ENCODE measurements at regions not wholly inside any gene's neighbourhood (a gene's known extent, or its start where the extent isn't known, plus 50 kb on each side); places are given as distances from the start of the nearest gene placed in this dataset.

DNA sequence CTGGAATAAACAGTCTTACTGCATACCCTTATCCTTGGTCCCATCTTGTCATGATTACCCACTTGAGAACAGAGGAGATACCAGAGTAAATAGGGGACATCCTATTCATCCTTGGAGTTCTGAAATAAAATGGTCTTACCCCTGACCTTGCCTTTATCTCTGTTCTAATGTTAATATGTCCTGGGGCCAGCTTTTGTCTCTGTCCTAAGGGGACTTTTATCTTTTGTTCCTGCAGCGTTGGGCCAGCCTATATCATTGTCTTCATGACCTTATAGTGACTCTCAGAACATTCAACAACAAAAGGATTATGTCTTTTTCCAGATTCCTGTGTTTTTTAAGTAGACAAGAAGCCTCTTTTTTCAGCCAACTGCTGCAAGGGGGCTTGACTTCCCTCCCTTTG lies 1057.5 kb downstream of the LRFN5 start:
- peak; percentile 44 for DNase-seq

DNA sequence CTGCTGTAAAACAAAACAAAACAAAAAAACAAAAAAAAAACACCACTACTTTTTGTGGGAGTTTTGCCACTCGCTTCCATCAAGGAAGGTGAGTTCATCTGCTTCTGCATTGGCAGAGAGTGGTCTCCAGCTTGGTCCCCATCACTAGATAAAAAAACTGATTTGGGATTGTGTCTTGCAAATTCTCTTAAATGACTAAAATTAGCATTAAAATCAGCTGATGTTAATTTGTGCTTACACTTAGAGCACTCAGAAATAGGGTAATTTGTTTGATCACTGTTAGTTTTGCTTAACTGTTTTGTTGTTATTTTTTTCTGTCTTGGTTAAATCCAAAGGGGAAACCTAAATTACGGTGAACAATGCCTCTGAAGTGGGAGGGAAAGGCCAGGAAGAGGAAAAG lies 1048.0 kb downstream of the LRFN5 start:
- no peak for DNase-seq

DNA sequence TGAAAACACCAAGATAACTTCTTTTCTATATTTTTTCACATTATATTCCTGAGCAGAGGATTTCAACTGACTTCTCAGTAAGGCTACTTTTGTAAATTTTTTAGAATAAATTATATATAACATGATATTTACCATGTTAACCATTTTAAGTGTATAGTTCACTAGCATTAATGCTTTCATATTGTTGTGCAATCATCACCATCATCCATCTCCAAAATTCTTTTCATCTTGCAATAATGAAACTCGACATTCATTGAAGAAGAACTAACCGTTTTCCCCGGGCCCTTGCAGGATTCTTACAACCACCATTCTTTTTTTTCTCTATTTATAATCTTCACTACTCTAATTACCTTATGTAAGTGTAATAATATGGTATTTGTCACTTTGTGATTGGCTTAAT lies 1036.1 kb downstream of the LRFN5 start:
- DNase-seq = no peak

DNA sequence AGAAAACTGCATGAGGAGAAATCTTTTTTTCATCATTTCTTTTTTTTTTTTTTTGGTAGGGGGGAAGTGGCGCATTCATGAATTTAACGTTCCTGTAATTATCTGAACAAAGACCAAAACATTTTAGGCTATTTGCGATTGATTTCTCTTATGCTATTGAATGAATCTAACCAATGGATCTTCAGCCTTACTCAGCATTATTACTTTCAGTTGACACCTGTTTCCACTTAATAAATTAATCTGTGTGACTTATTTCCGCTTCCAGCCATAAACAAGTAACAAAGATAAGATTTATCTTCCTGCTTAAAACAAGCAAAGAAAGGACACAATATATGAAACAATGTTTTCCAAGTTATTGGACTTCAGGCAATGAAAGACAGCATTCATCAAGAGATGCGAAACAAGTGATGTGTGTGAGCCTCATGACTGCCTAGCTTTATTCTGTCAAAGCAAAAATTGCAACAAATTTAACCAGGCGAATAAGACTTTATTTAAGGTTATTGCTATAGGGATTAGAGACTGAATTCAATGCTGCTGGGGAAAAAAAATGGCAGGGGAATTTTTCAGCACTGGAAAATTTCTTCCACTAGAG lies 1026.9 kb downstream of the LRFN5 start:
- DNase-seq = no peak

DNA sequence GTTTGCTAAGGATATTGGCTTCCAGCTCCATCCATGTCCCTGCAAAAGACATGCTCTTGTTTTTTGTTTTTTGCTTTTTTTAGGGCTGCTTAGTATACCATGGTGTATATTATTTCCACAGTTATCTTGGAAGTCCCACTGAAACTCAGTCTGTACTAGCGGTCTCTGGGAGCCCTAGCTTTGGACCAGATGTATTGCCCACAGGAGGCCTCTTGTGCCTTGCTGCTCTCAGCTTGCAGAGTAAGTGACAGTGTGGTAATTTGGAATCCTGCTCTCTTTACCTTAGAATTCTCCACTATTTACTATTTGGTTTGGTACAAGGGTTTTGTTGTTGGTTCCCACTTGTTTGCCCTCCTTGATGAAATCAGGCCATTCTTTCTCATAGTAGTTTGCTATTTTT lies 1022.9 kb downstream of the LRFN5 start:
- no peak for DNase-seq

DNA sequence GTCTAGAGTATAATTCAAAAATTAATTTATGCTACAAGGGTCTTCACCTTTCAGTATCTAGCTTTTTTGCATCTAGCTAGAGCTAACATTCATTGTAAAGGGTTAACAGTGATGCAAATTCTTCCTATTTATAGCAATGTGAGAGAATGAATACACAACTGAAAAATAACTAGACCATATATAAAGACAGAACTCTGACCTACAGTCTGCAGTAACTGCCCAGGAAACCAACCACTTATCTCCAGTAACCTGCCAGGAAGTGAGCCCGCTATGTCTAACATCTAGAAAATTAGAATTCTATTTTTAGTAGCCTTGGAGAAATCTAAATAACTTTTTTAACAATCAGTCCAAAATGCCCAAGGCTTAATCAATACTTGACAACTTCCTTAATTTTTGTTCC lies 1021.9 kb downstream of the LRFN5 start:
- DNase-seq = no peak

DNA sequence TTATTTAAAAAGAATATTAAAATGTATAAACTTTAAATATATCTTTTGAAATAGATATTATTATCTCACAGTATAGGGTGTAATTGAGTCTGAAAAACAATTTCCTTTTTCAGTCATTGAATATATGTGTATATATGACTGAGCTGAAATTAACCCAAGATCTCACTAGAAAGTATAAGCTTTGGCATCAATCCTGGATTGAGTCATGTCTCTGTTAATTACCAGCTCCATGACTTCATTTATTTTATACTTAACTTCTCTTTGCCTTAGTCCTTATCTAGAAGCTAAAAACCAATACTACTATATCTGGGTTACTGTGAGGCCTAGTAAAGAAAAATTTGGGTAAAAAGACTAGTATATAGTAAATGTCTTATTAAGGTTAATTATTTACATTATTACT lies 1020.3 kb downstream of the LRFN5 start:
- no peak for DNase-seq

DNA sequence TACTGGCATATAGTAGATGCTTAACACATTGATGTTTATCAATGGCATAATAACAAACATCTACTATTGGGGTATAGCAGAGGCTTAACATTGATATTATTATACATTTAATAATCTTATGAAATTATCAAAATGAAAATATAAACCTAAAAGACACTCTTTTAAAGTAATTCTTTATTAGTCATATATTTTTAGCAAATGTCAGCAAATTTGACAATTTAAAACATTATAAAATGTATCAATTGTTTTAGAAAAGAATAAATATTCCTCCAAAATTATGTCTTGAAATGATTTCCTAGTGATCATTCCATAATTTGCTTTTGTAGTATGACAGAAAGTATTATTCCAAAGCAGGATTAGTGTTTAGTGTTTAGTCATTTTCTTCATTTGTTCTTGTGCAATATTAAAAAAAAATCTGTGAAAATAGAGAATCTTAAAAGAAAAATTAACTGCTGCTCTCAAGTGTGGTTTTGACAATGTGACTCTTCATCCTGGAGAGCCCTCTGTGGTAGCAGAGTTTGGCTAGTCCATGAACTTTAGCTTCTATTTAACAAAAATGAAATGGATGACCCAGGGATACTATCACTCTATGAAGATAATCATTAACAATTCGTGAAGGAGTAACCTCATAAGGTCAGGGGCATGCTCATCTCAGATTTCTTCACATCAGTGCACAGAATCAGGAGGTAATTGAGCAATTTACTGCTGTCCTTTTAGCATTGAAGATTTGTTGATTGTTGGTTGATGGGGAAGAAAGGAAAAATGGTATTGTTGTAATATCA lies 1018.5 kb downstream of the LRFN5 start:
- no peak for DNase-seq

DNA sequence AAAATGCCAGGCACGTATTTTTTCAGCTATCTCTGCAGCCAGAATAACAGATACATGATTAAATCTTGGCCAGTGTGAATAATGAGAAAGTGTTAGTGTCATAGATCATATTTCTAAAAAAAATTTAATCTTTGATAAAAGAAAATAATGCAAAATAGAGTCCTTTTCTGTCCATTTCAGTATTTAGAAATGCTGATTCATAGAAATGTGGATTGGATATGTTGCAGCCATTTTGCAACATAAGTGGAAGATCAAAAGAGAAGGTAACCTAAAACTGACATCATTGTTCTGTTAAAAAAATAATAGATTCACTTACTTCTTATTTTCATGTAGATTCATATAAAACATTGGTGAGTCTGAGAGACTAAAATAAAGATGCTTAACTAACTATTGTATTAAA lies 1010.3 kb downstream of the LRFN5 start:
- DNase-seq = no peak

DNA sequence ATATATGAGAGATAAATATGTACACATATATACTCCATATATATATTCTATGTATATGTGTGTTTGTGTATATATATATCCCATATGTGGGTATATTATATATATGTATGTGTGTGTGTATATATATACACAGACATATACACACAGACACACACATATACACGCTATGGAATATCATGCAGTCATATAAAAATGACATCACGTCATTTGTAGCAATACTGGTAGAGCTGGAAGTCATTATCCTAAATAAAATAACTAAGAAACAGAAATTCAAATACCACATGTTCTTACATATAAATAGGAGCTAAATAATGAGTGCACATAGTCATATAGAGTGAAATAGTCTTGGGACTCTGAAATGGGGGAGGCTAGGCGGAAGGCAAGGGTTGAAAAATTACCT lies 1000.2 kb downstream of the LRFN5 start:
- no peak for DNase-seq

DNA sequence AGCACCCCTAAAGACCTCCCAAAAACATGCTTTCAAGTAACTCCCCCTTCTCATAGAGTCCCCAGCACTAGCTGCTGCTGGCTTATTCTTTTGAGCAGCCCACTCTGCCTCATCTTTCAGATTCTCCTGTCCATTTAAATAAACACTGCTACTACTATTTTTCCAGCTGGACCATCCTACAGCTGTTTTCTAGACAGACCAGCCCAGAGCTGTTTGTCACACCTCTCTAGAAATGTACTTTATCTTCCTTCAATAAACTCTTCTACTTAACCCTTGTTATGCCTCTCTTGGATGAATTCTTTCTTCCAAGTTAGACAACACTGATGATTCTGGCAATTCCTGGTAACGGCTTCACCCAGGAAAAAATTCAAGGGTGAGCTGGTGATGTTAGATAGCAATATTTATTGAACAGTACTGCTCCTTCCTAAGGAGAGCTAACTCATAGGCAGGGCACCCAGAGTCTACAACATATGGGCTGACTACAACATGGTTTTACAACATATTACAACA lies 995.7 kb downstream of the LRFN5 start:
- peak; percentile 39 for DNase-seq

DNA sequence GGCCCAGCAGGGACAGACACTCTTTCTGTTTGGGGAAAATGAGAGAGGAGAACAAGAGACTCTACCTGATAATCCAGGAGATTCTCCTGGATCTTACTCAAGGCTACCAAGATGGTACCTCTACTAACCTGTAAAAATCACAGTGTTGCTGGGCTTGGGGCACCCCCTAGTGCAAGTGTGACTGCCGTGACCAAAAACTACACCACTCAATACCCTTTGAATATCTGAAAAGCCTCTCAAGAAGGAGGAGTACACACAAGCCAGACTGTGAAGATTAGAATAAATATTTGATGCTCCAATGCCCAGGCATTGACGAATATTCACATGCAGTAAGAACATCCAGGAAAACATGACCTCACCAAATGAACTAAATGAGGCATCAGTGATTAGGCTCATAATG lies 965.4 kb downstream of the LRFN5 start:
- no peak for DNase-seq

DNA sequence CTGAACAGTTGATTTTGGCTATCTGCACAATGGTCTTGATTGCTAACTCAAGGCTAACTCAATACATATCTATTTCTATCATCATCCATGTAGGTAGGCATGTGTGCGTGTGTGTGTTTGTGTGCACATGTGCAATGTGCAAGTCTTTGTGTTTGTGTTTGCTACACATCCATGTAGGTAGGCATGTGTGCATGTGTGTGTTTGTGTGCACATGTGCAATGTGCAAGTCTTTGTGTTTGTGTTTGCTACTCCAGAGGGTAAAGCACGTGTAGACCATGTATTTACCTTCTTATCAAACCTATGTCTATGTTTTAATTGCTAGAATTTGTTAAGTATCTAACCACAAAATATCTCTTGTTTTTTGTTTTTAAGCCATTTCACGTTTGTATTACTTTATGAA lies 962.6 kb downstream of the LRFN5 start:
- DNase-seq = no peak

DNA sequence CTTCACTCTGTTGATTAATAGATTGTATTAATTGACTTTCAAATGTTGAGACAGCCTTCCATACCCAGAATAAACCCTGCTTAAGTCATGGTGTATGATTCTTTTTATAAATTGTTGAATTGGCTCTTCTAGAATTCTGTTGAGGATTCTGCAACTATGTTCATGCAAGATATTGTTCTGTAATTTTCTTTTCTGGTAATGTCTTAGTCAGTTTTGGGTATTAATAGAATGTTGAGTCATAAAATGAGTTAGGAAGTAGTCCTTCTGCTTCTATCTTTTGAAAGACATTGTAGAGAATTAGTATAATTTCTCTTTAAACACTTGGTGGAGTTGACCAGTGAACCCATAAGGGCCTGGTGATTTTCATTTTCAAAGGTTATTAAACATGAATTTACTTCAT lies 958.9 kb downstream of the LRFN5 start:
- no peak for DNase-seq

DNA sequence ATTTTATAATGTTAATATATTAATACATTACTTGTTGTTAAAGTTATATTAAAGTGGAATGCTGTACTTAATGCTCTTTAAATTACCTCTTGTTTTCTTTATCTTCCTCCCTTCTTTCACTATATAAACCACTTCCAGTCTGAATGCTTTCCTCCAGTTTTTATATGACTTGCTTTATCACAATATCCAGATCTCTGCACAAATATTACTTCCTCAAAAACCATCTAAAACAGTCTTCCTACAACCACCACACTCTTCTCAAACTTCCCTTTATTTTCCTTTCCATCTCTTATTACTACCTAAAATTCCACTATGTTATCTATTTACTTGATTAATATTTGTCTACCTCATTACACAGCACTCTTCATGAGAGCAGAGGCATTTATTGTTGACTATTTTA lies 956.6 kb downstream of the LRFN5 start:
- DNase-seq = no peak

DNA sequence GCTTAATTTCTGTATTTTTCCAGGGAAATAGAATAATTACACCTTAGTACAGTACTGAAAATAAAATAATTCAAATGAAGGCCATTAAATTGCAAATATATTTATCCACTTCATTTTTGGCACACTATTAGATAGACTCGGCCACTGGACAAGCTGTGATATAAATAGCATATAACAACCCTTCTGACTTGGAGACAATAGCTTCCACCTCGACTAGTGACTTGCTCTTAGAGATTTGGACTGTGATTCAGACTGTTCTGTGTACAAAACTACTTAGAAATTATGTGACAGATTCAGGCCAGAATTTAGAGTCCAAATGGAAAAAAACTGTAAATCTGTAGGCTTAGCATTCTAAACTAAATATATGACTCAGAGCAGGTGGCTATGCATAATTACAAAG lies 949.9 kb downstream of the LRFN5 start:
- no peak for DNase-seq

DNA sequence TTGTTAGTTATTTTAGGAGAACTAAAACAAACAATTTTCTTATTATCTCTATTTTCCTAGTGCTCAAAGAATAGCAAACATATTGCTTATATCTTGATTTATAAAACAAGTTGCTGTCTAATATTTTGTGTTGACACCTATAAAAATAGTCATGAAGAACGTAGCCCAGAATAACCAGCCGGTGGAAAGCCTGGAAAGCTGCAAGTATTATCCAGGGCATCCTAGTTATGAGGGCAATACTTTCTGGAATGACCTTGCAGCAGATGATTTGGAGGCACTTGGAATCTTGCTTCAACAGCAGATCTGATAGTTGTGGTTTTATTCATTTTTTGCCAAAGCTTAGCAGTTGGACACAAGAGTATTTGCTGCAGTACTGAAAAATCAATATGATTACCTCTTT lies 948.7 kb downstream of the LRFN5 start:
- no peak for DNase-seq

DNA sequence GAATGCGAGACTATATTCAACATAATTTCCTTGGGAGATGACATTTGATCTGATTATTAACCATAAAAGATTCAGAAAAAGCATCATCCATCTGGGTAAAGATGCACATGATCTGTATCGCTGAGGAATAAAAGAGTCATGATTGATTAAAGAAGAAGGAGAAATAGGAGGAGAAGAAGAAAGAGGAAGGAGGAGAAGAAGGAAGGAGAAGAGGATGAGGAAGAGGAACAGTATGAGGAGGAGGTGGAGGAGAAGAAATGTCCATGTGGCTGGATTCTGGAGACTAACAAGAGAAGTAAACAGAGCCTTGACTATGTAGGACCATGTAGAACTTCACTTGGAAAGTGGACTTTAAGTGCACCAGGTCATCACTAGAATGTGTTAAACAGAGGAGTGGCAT lies 947.4 kb downstream of the LRFN5 start:
- DNase-seq = no peak

DNA sequence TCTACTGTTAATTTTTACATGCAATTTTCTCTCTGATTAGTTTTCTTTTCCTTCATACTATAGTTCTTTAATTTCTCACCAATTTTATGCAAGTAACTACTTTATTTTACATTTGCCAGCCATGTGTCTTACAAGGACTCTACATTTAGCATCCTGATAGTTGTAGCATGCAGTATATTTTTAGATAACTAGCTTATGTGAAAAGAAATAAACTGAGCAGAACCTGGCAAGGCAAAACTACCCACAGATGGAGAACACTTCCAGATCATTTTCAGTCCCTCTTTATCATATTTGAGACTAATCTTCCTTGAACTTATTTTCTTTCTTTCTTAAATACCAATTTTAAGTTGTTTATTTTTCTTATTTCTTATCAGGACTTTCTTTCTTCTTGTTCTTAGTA lies 943.6 kb downstream of the LRFN5 start:
- no peak for DNase-seq

DNA sequence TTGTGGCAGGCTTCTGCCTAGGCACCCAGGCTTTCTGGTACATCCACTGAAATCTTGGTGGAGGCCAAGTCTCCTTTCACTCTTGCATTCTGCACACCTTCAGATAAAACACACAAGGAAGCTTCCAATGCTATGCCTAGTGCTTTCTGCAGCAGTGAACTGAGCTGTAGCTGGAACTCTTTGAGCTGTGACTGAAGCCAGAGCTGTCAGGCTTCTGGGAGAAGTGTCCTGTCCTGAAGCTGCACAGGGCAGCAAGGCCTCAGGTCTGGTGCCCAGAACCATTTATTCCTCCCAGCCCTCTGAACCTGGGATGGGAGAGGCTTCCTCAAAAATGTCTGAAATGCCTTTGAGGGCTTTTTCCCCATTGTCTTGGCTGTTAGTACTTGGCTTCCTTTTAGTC lies 941.7 kb downstream of the LRFN5 start:
- no peak for DNase-seq

DNA sequence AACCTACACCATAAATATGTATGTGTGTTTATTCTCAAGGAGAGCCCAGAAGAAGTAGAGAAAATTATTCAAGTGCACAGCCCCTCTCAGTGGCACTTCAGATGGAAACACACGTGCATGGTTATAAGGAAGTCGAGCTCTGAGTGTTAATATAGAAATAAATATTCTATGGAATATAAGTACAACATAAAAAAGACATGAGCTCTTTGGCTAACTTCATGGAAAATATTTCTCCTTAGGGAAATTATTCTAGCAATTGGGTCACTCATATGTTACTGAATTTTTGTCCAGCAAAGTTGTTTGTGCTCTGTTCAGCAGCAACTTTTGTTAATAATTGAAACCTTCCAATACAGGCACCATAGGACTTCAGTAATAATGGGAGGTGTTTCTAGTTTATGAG lies 939.0 kb downstream of the LRFN5 start:
- no peak for DNase-seq

DNA sequence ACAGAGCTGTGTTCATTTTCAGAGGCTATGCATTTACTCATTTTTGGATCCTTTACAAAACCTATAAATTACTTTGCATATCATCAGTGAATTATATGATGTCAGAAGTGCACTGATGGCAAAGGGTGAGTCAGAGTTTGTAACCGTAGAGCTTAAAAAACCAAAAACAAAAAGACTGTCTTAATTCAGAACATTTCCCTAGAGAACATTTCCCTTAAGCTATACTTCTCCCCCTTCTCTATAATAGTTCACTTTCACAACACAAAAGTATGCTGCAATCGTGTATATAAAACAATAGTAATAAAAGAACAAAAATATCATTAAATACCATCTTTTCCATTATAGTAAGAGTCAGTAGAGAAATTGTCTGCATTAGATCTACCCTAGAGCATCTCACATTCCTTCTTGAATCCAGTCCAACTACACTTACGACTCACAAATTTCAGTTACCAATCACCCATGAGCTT lies 934.9 kb downstream of the LRFN5 start:
- no peak for DNase-seq

DNA sequence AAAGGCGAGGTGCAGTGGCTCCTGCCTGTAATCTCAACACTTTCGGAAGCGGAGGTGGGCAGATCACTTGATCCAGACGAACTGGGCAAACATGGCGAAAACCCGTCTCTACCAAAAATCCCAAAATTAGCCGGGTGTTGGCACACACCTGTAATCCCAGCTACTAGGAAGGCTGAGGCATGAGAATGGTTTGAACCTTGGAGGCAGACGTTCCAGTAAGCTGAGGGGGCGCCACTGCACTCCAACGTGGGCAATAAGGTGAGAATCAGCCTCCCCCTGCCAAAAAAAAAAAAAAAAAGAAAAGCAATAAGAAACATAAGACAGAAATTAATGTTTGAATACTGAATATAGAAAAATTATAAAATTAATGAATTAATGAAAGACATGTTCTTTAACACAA lies 928.7 kb downstream of the LRFN5 start:
- no peak for DNase-seq

DNA sequence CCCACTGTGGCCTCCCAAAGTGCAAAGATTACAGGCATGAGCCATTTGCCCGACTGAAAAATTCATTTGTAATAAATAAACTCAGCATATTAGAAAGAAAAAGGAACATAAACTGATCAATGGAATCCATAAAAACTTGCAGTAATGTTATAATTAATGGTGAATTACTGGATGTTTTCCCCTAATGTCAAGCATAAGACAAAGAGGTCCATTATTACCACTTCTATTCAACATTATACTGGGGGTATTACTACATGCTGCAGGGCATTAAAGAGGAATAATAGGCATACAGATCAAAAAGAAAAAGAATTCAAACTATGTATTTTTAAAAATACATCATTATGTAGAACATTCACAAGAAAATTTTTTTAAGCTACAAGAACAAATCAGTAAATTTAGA lies 926.8 kb downstream of the LRFN5 start:
- no peak for DNase-seq

DNA sequence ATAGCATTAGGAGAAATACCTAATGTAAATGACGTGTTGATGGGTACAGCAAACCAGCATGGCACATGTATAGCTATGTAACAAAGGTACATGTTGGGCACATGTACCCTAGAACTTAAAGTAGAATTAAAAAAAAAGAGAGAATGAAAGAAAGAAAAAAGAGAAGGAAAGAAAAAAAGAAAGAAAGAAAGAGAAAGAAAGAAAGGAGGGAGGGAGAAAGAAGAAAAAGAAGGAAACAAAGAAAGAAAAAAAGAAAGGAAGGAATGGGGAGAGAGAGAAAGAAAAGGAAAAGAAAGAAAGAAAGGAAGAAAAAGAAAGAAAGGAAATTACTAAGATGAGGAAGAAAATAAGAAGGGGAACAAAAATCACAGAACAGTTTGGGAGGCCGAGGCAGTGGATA lies 925.5 kb downstream of the LRFN5 start:
- no peak for DNase-seq
